Endodermal cell (in vitro differentiated cells): ENCODE measurements at regions not wholly inside any gene's neighbourhood (a gene's known extent, or its start where the extent isn't known, plus 50 kb on each side); places are given as distances from the start of the nearest gene placed in this dataset.

Experiments
- DNase-seq: peaks from one replicate; pipeline ENCODE4 v3.0.0-alpha.2; 2017
- H3K27ac ChIP-seq: 2 replicates; pipeline ENCODE4 v1.5.1; 2013; ENCODE audit warnings: mild to moderate bottlenecking, low read depth, low read length, moderate library complexity
- H3K27me3 ChIP-seq: 2 replicates; pipeline ENCODE4 v1.6.1; 2013; ENCODE audit warnings: mild to moderate bottlenecking, low read length, moderate library complexity; ENCODE audit not compliant: insufficient read depth, control insufficient read depth, poor library complexity, severe bottlenecking
- H3K36me3 ChIP-seq: 2 replicates; pipeline ENCODE4 v1.7.0; 2013; ENCODE audit warnings: mild to moderate bottlenecking, low read length, moderate library complexity; ENCODE audit not compliant: control insufficient read depth, insufficient read depth
- H3K4me1 ChIP-seq: one replicate; pipeline ENCODE4 v1.7.0; 2013; ENCODE audit warnings: low read length; ENCODE audit not compliant: control insufficient read depth, insufficient read depth
- H3K4me3 ChIP-seq: 2 replicates; pipeline ENCODE4 v1.5.1; 2013; ENCODE audit warnings: mild to moderate bottlenecking, low read length, moderate library complexity
- H3K9ac ChIP-seq: 2 replicates; pipeline ENCODE4 v1.6.1; 2013; ENCODE audit warnings: mild to moderate bottlenecking, low read length, moderate library complexity; ENCODE audit not compliant: poor library complexity, severe bottlenecking; ENCODE audit errors: extremely low read depth
- H3K9me3 ChIP-seq: 2 replicates; pipeline ENCODE4 v1.6.1; 2013; ENCODE audit warnings: mild to moderate bottlenecking, low read length, moderate library complexity; ENCODE audit not compliant: control insufficient read depth
- H3K27ac Mint-ChIP-seq: 2 replicates; pipeline ENCODE4 v1.8.0; 2020; ENCODE audit warnings: mixed read lengths
- H3K27me3 Mint-ChIP-seq: 2 replicates; pipeline ENCODE4 v1.8.0; 2021; ENCODE audit warnings: mild to moderate bottlenecking, mixed read lengths; ENCODE audit not compliant: insufficient read depth
- H3K36me3 Mint-ChIP-seq: 2 replicates; pipeline ENCODE4 v1.8.0; 2020; ENCODE audit warnings: low read depth, mixed read lengths
- H3K4me1 Mint-ChIP-seq: 2 replicates; pipeline ENCODE4 v1.8.0; 2020; ENCODE audit warnings: mixed read lengths
- H3K4me3 Mint-ChIP-seq: 2 replicates; pipeline ENCODE4 v1.8.0; 2020; ENCODE audit warnings: mild to moderate bottlenecking, moderate library complexity, mixed read lengths
- H3K9me3 Mint-ChIP-seq: 2 replicates; pipeline ENCODE4 v1.8.0; 2020; ENCODE audit warnings: mild to moderate bottlenecking, mixed read lengths
- WGBS, 2 experiments: methylation state at CpG; one replicate each; pipeline versions ENCODE4 v1.1.5 to v1.1.7; 2013; ENCODE audit warnings: missing lambda C conversion rate in 2 of 2, mixed read lengths in 1 of 2; ENCODE audit not compliant: insufficient coverage in 1 of 2, insufficient read length in 1 of 2; 5-methylcytosine and 5-hydroxymethylcytosine counted together
- TF ChIP-seq, protein P1 (sequence below): fragments of 200-600 bp; sonication (generic); conservative IDR thresholded peaks from 2 replicates; pipeline ENCODE4 v1.5.0; 2021; ENCODE audit warnings: antibody characterized with exemption, mild to moderate bottlenecking

DNA sequence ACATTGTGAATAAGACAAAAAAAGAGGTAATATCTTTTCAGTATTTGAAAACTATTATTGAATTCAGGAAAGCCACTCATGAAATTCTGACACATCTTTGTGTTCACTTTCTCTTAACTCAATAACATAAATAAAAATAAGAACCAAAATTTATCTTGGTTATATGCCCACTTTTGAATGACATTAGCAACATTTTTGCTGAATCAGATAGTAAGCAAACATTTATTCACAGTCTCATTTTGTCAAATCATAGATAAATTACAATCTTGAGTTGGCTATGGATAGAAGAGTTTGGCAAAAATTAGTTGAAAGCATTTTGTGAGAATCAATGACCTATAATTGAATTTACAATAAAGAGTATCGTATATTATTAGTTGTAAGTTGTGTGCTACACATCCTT, 545.1 kb upstream of the PKDCC start:
- H3K27me3 Mint-ChIP-seq, result no peaks in the 10 kb centered on the region
- H3K9me3 Mint-ChIP-seq, result peaks cover 55% of the 10 kb centered on the region

DNA sequence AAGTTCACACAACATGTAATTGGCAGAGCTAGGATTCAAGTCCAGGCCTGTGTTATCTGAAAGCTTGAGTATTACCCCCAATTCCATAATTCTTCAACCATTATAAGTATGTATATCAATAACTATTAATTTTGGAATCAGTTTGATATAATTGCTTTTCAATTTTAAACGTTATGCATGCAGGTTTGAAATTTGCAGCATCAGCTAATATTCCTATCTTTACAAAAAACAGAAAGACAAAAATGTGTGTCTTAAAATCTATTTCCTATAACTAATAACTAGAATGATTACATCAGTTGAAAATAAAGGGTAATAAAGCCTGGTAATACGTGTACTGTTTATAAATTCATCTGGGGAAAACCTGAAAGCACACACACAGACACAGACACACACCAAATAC, 543.3 kb upstream of the PKDCC start:
- Mint-ChIP-seq H3K36me3 (no peaks in the 10 kb centered on the region), H3K9me3 (peaks cover 42% of the 10 kb centered on the region), H3K27ac (no peak overlapping the region), H3K4me1 (no peaks in the 10 kb centered on the region), H3K4me3 (no peak overlapping the region), H3K27me3 (no peaks in the 10 kb centered on the region)
- Histone ChIP-seq H3K9me3 (peaks cover 33% of the 10 kb centered on the region), H3K27ac (no peak overlapping the region), H3K4me1 (no peaks in the 10 kb centered on the region), H3K4me3 (no peak overlapping the region), H3K27me3 (no peaks in the 10 kb centered on the region), H3K36me3 (no peaks in the 10 kb centered on the region), H3K9ac (no peak overlapping the region)
- TF ChIP-seq, protein P1, sequence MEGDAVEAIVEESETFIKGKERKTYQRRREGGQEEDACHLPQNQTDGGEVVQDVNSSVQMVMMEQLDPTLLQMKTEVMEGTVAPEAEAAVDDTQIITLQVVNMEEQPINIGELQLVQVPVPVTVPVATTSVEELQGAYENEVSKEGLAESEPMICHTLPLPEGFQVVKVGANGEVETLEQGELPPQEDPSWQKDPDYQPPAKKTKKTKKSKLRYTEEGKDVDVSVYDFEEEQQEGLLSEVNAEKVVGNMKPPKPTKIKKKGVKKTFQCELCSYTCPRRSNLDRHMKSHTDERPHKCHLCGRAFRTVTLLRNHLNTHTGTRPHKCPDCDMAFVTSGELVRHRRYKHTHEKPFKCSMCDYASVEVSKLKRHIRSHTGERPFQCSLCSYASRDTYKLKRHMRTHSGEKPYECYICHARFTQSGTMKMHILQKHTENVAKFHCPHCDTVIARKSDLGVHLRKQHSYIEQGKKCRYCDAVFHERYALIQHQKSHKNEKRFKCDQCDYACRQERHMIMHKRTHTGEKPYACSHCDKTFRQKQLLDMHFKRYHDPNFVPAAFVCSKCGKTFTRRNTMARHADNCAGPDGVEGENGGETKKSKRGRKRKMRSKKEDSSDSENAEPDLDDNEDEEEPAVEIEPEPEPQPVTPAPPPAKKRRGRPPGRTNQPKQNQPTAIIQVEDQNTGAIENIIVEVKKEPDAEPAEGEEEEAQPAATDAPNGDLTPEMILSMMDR, result no peak
- WGBS, 2 experiments, result 78% methylated on average over 2 of the region's 2 CpGs; no CpG with 5 or more reads in 1 of the 2 experiments
- DNase-seq, result no peak

More for the DNA sequence above, 545.1 kb upstream of the PKDCC start:
- no peak for DNase-seq
- H3K4me3 Mint-ChIP-seq, result no peak overlapping the region
- H3K4me3 ChIP-seq, result no peak overlapping the region
- H3K4me1 Mint-ChIP-seq, result no peaks in the 10 kb centered on the region
- no peaks in the 10 kb centered on the region for H3K36me3 Mint-ChIP-seq
- no peak overlapping the region for H3K27ac ChIP-seq
- no CpG with 5 or more reads among the region's 1 CpG for WGBS, 2 experiments
- TF ChIP-seq, protein P1, result no peak
- no peaks in the 10 kb centered on the region for H3K4me1 ChIP-seq
- H3K27ac Mint-ChIP-seq, result no peak overlapping the region
- H3K27me3 ChIP-seq, result no peaks in the 10 kb centered on the region
- H3K36me3 ChIP-seq, result no peaks in the 10 kb centered on the region
- no peak overlapping the region for H3K9ac ChIP-seq
- H3K9me3 ChIP-seq, result peaks cover 45% of the 10 kb centered on the region

DNA sequence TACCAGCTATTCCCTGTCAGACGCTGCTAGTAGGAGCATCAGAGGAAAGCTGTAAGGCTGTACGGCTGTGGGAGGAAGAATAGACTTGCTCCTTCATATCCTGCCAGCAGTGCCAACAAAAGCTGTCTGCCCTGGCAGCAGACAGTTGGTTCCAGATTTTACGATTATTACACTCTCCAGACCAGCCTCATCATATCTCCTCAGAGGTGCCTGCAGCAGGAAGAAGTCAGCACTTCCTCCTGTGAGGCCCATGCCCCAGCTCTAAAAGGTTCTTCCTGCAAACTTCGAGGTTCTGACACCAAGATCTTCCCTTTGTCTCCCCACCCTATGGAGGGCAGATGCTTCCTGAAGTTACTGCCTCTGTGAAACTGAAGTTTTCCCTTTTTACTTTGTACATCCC, 537.7 kb upstream of the PKDCC start:
- H3K9me3 Mint-ChIP-seq, result peaks cover 2% of the 10 kb centered on the region
- Histone ChIP-seq H3K27me3 (peaks cover 32% of the 10 kb centered on the region), H3K36me3 (no peaks in the 10 kb centered on the region), H3K4me1 (no peaks in the 10 kb centered on the region), H3K9me3 (no peaks in the 10 kb centered on the region), H3K9ac (no peak overlapping the region), H3K4me3 (no peak overlapping the region), H3K27ac (no peak overlapping the region)
- H3K4me1 Mint-ChIP-seq, result no peaks in the 10 kb centered on the region
- H3K4me3 Mint-ChIP-seq, result no peak overlapping the region
- H3K36me3 Mint-ChIP-seq, result no peaks in the 10 kb centered on the region
- WGBS, 2 experiments, result 80 to 89% methylated on average over 3 to 4 of the region's 4 CpGs
- H3K27ac Mint-ChIP-seq, result no peak overlapping the region
- peaks cover 11% of the 10 kb centered on the region for H3K27me3 Mint-ChIP-seq
- TF ChIP-seq, protein P1, result no peak
- DNase-seq, result no peak
